GM21423 (cell line): ENCODE measurements at regions not wholly inside any gene's neighbourhood (a gene's known extent, or its start where the extent isn't known, plus 50 kb on each side); places are given as distances from the start of the nearest gene placed in this dataset.
"Not testable (repeated sequence)": the region's sequence is repeated elsewhere in the genome, so short reads cannot be mapped to it uniquely, and the experiment has no call there.

Experiments used
- ATAC-seq: cut with Tn5 transposase; IDR thresholded peaks from one replicate; pipeline ENCODE4 v1.9.1; 2021; ENCODE audit warnings: mild to moderate bottlenecking, moderate library complexity; ENCODE audit not compliant: unreplicated experiment

- not testable (repeated sequence) for ATAC-seq
Observed at GRCh38 chr6:27635886-27636285, 163.0 kb upstream of the ZNF184 start.

GRCh38 chr6:27633221-27633688 is 160.3 kb upstream of the ZNF184 start:
- ATAC-seq: not testable (repeated sequence)

GRCh38 chr6:27631609-27631916 is 158.7 kb upstream of the ZNF184 start:
- no peak for ATAC-seq

- ATAC-seq: no peak
Observed at GRCh38 chr6:27630727-27631608, 158.1 kb upstream of the ZNF184 start.

- ATAC-seq: no peak
Observed at GRCh38 chr6:27624694-27625262, 151.9 kb upstream of the ZNF184 start.

GRCh38 chr6:27623103-27623502 is 150.2 kb upstream of the ZNF184 start:
- no peak for ATAC-seq

GRCh38 chr6:27619436-27619835 is 146.5 kb upstream of the ZNF184 start:
- ATAC-seq: no peak

- ATAC-seq: no peak
Observed at GRCh38 chr6:27617700-27618689, 145.1 kb upstream of the ZNF184 start.

GRCh38 chr6:27617046-27617687 is 144.3 kb upstream of the ZNF184 start:
- ATAC-seq: no peak

- no peak for ATAC-seq
Observed at GRCh38 chr6:27616328-27617045, 143.6 kb upstream of the ZNF184 start.

GRCh38 chr6:27611451-27611850 is 138.5 kb upstream of the ZNF184 start:
- ATAC-seq: no peak

- ATAC-seq: no peak
Observed at GRCh38 chr6:27608916-27609883, 136.3 kb upstream of the ZNF184 start.

GRCh38 chr6:27605401-27606342 is 132.8 kb upstream of the ZNF184 start:
- no peak for ATAC-seq

- ATAC-seq: no peak
Observed at GRCh38 chr6:27604986-27605385, 132.1 kb upstream of the ZNF184 start.

- ATAC-seq: no peak
Observed at GRCh38 chr6:27601668-27602254, 128.9 kb upstream of the ZNF184 start.

- no peak for ATAC-seq
Observed at GRCh38 chr6:27599859-27600532, 127.1 kb upstream of the ZNF184 start.

GRCh38 chr6:27597031-27597567 is 124.2 kb upstream of the ZNF184 start:
- not testable (repeated sequence) for ATAC-seq
